H1 (cell line): ENCODE measurements at regions not wholly inside any gene's neighbourhood (a gene's known extent, or its start where the extent isn't known, plus 50 kb on each side); places are given as distances from the start of the nearest gene placed in this dataset.

Source experiments
- CTCF ChIA-PET: fragments of 300-600 bp; sonication (Branson Sonifier 250); formaldehyde crosslinking; loops from one replicate; lab custom pipeline; 2021; ENCODE audit not compliant: partially characterized antibody; lab: Charles Lee
- POLR2A ChIA-PET: fragments of 300-600 bp; sonication (Branson Sonifier 250); formaldehyde crosslinking; loops from one replicate; lab custom pipeline; 2021; ENCODE audit warnings: inconsistent platforms; ENCODE audit not compliant: partially characterized antibody; lab: Charles Lee
- DNase-seq, 2 experiments: peaks; one replicate each; pipeline versions ENCODE4 v3.0.0 to v3.0.0-alpha.2; 2010 to 2022; ENCODE audit warnings: low spot score in 2 of 2, low read depth in 1 of 2, mixed read lengths in 1 of 2
- FAIRE-seq: peaks from 2 replicates; lab custom pipeline; 2011; peaks lifted over from hg19 to GRCh38; lab: Jason Lieb, UNC
- H2AFZ ChIP-seq: 2 replicates; pipeline ENCODE4 v1.8.1; 2012; ENCODE audit warnings: low read length, inconsistent platforms
- H2AK5ac ChIP-seq: 2 replicates; pipeline ENCODE4 v1.6.1; 2013; ENCODE audit warnings: low read depth, low read length
- H2BK120ac ChIP-seq: replicated peaks from 2 replicates; pipeline ENCODE3; 2013; ENCODE audit warnings: low read depth, low read length, inconsistent platforms
- H2BK12ac ChIP-seq: 2 replicates; pipeline ENCODE4 v1.6.1; 2013; ENCODE audit warnings: low read depth, low read length
- H2BK15ac ChIP-seq: 2 replicates; pipeline ENCODE4 v1.6.1; 2013; ENCODE audit warnings: low read length
- H2BK20ac ChIP-seq: 2 replicates; pipeline ENCODE4 v1.6.1; 2013; ENCODE audit warnings: low read length
- H2BK5ac ChIP-seq: 2 replicates; pipeline ENCODE4 v1.6.1; 2013; ENCODE audit warnings: low read depth, low read length
- H3K14ac ChIP-seq: 2 replicates; pipeline ENCODE4 v1.6.1; 2013; ENCODE audit warnings: inconsistent platforms; ENCODE audit not compliant: insufficient read length
- H3K18ac ChIP-seq: 2 replicates; pipeline ENCODE4 v1.6.1; 2013; ENCODE audit warnings: low read length; ENCODE audit errors: extremely low read depth
- H3K23ac ChIP-seq: 2 replicates; pipeline ENCODE4 v1.6.1; 2013; ENCODE audit warnings: inconsistent platforms; ENCODE audit not compliant: insufficient read length
- H3K23me2 ChIP-seq: 2 replicates; pipeline ENCODE4 v1.6.1; 2013; ENCODE audit warnings: low read depth, low read length
- H3K27ac ChIP-seq: 2 replicates; pipeline ENCODE4 v1.6.1; 2011; ENCODE audit warnings: low read depth, low read length, inconsistent platforms
- H3K27me3 ChIP-seq, 4 experiments: replicated peaks in 1 of 4; 1 replicate in 1 of 4; 2 replicates in 3 of 4; pipeline versions ENCODE4 v1.6.1 to v1.8.1; 2011 to 2013; ENCODE audit warnings: low read length in 3 of 4, mild to moderate bottlenecking in 3 of 4, inconsistent platforms in 2 of 4, mixed read lengths in 2 of 4, moderate library complexity in 1 of 4; ENCODE audit not compliant: control insufficient read depth in 3 of 4, insufficient read depth in 3 of 4; ENCODE audit errors: extremely low read depth in 1 of 4
- H3K36me3 ChIP-seq, 4 experiments: 2 replicates each; pipeline versions ENCODE4 v1.6.1 to v1.8.1; 2011 to 2013; ENCODE audit warnings: mild to moderate bottlenecking in 4 of 4, low read length in 3 of 4, moderate library complexity in 2 of 4, control low read depth in 1 of 4, inconsistent platforms in 1 of 4; ENCODE audit not compliant: insufficient read depth in 4 of 4, control insufficient read depth in 2 of 4
- H3K4ac ChIP-seq: replicated peaks from 2 replicates; pipeline ENCODE3; 2013; ENCODE audit warnings: low read length, low read depth, mixed read lengths, inconsistent platforms; ENCODE audit not compliant: insufficient read length
- H3K4me1 ChIP-seq, 4 experiments: replicated peaks in 1 of 4; 1 replicate in 1 of 4; 2 replicates in 3 of 4; pipeline versions ENCODE4 v1.6.1 to v1.8.1; 2011 to 2013; ENCODE audit warnings: low read length in 3 of 4, inconsistent platforms in 2 of 4, mixed read lengths in 1 of 4; ENCODE audit not compliant: insufficient read depth in 4 of 4, control insufficient read depth in 3 of 4
- H3K4me2 ChIP-seq, 2 experiments: 2 replicates each; pipeline versions ENCODE4 v1.6.1 to v1.8.1; 2011 to 2013; ENCODE audit warnings: low read depth in 2 of 2, low read length in 2 of 2, control low read depth in 1 of 2, inconsistent platforms in 1 of 2, mild to moderate bottlenecking in 1 of 2; ENCODE audit not compliant: insufficient read depth in 1 of 2
- H3K4me3 ChIP-seq, 4 experiments: fragments of 200-600, 300-600 bp in 1 of 4; sonication (generic), shearing (Covaris generic), sonication (Bioruptor Twin) in 1 of 4; 2 replicates each; pipeline versions ENCODE4 v1.5.1 to v1.8.1; 2011 to 2016; ENCODE audit warnings: low read length in 4 of 4, low read depth in 3 of 4, control low read depth in 2 of 4, inconsistent platforms in 2 of 4, mild to moderate bottlenecking in 2 of 4, mixed read lengths in 1 of 4, moderate library complexity in 1 of 4; ENCODE audit not compliant: insufficient read depth in 2 of 4; ENCODE audit errors: extremely low read depth in 1 of 4
- H3K56ac ChIP-seq: replicated peaks from 2 replicates; pipeline ENCODE3; 2013; ENCODE audit warnings: low read depth, mild to moderate bottlenecking, mixed read lengths, low read length, inconsistent platforms; ENCODE audit not compliant: insufficient read length
- H3K79me1 ChIP-seq: 2 replicates; pipeline ENCODE4 v1.6.1; 2013; ENCODE audit warnings: low read depth, low read length, control low read depth
- H3K79me2 ChIP-seq, 2 experiments: 2 replicates each; pipeline versions ENCODE4 v1.6.1 to v1.8.1; 2012 to 2013; ENCODE audit warnings: low read length in 2 of 2, mild to moderate bottlenecking in 2 of 2, inconsistent platforms in 1 of 2; ENCODE audit not compliant: insufficient read depth in 2 of 2, control insufficient read depth in 1 of 2
- H3K9ac ChIP-seq, 4 experiments: replicated peaks in 1 of 4; 1 replicate in 1 of 4; 2 replicates in 3 of 4; pipeline versions ENCODE4 v1.6.1 to v1.8.1; 2011 to 2013; ENCODE audit warnings: low read depth in 3 of 4, low read length in 3 of 4, control low read depth in 2 of 4, mild to moderate bottlenecking in 2 of 4, moderate library complexity in 2 of 4, inconsistent platforms in 1 of 4; ENCODE audit errors: extremely low read depth in 1 of 4
- H3K9me3 ChIP-seq, 2 experiments: 2 replicates each; pipeline versions ENCODE4 v1.6.1 to v1.8.1; 2012 to 2013; ENCODE audit warnings: mild to moderate bottlenecking in 2 of 2, moderate library complexity in 2 of 2, control low read depth in 1 of 2, inconsistent platforms in 1 of 2, low read depth in 1 of 2, low read length in 1 of 2, mixed read lengths in 1 of 2; ENCODE audit not compliant: insufficient read depth in 2 of 2
- H4K20me1 ChIP-seq, 2 experiments: replicated peaks in 1 of 2; 2 replicates each; pipeline versions ENCODE3 to v1.8.1; 2011 to 2013; ENCODE audit warnings: inconsistent platforms in 2 of 2, low read length in 2 of 2, mild to moderate bottlenecking in 1 of 2; ENCODE audit not compliant: insufficient read depth in 2 of 2, control insufficient read depth in 1 of 2
- H4K5ac ChIP-seq: 2 replicates; pipeline ENCODE4 v1.6.1; 2013; ENCODE audit warnings: low read length, low read depth, mixed read lengths, inconsistent platforms; ENCODE audit not compliant: insufficient read length
- H4K8ac ChIP-seq: 2 replicates; pipeline ENCODE4 v1.8.0; 2013; ENCODE audit warnings: mild to moderate bottlenecking, moderate library complexity, low read length, inconsistent platforms; ENCODE audit not compliant: insufficient read depth; ENCODE audit errors: extremely low read depth
- H4K91ac ChIP-seq: replicated peaks from 2 replicates; pipeline ENCODE3; 2013; ENCODE audit warnings: low read length, mixed read lengths, inconsistent platforms; ENCODE audit not compliant: insufficient read length
- CBX5 ChIP-seq: fragments of 300-800, 300-1000 bp; sonication (generic); IDR thresholded peaks from 2 replicates; pipeline ENCODE4 v1.7.1; 2016; ENCODE audit warnings: antibody characterized with exemption, low read length, low read depth
- CBX8 ChIP-seq: fragments of 300-800, 300-1000 bp; sonication (generic); IDR thresholded peaks from 2 replicates; pipeline ENCODE4 v1.7.1; 2016; ENCODE audit warnings: low read depth, low read length, borderline replicate concordance
- CHD1 ChIP-seq: IDR thresholded peaks from 2 replicates; pipeline ENCODE4 v1.6.1; 2012; ENCODE audit warnings: low read depth, low read length, improper control_type of control experiment
- EP300 ChIP-seq, 2 experiments: IDR thresholded peaks; 1 replicate in 1 of 2; 2 replicates in 1 of 2; pipeline ENCODE4 v1.6.1; 2011 to 2012; ENCODE audit warnings: low read depth in 2 of 2, low read length in 2 of 2, mild to moderate bottlenecking in 2 of 2, borderline replicate concordance in 1 of 2, inconsistent platforms in 1 of 2, moderate library complexity in 1 of 2
- EZH2 ChIP-seq: fragments of 200-600 bp; sonication (generic); IDR thresholded peaks from 2 replicates; pipeline ENCODE4 v1.7.1; 2012; ENCODE audit warnings: low read depth, mild to moderate bottlenecking, moderate library complexity, low read length, inconsistent platforms; ENCODE audit not compliant: severe bottlenecking
- HDAC6 ChIP-seq: IDR thresholded peaks from one replicate; pipeline ENCODE4 v1.7.1; 2012; ENCODE audit warnings: low read depth, mild to moderate bottlenecking, inconsistent platforms, low read length, moderate library complexity
- KDM1A ChIP-seq: fragments of 200-600, 300-600 bp; sonication (generic); IDR thresholded peaks from 2 replicates; pipeline ENCODE4 v1.7.1; 2016; ENCODE audit warnings: mild to moderate bottlenecking, low read length, borderline replicate concordance
- MAFK ChIP-seq: IDR thresholded peaks from 2 replicates; pipeline ENCODE4 v1.6.1; 2012; ENCODE audit warnings: low read depth, mild to moderate bottlenecking, improper control_type of control experiment, low read length
- NANOG ChIP-seq: IDR thresholded peaks from 2 replicates; pipeline ENCODE4 v1.6.1; 2011; ENCODE audit warnings: low read length, low read depth, mild to moderate bottlenecking, inconsistent platforms; ENCODE audit not compliant: insufficient read depth, poor library complexity, severe bottlenecking
- PHF8 ChIP-seq: fragments of 200-600 bp; sonication (generic); conservative IDR thresholded peaks from 2 replicates; pipeline ENCODE4 v1.7.1; 2012; ENCODE audit warnings: low read depth, mild to moderate bottlenecking, inconsistent platforms, low read length, moderate library complexity
- POU5F1 ChIP-seq: IDR thresholded peaks from 2 replicates; pipeline ENCODE4 v1.6.1; 2011; ENCODE audit warnings: low read depth, mild to moderate bottlenecking, low read length, moderate library complexity
- RXRA ChIP-seq: IDR thresholded peaks from 2 replicates; pipeline ENCODE4 v1.6.1; 2011; ENCODE audit warnings: low read depth, mild to moderate bottlenecking, low read length, moderate library complexity; ENCODE audit not compliant: insufficient read depth
- SIN3A ChIP-seq, 2 experiments: IDR thresholded peaks in 1 of 2; conservative IDR thresholded peaks in 1 of 2; 2 replicates each; pipeline ENCODE4 v1.6.1; 2011 to 2012; ENCODE audit warnings: low read length in 2 of 2, improper control_type of control experiment in 1 of 2, low read depth in 1 of 2, mild to moderate bottlenecking in 1 of 2
- SRF ChIP-seq: IDR thresholded peaks from 2 replicates; pipeline ENCODE4 v1.6.1; 2011; ENCODE audit warnings: mild to moderate bottlenecking, low read depth, low read length, moderate library complexity
- TF ChIP-seq, protein P1 (sequence below): IDR thresholded peaks from 2 replicates; pipeline ENCODE4 v1.6.1; 2011; ENCODE audit warnings: low read length, improper control_type of control experiment

GRCh38 chr11:105226091-105226490 lies 86.5 kb upstream of the CARD18 start:
- Histone ChIP-seq H3K4me3 (no peak overlapping the region), H3K9ac (no peak overlapping the region), H3K18ac (no peak overlapping the region), H2BK5ac (no peak overlapping the region), H3K79me2 (no peaks in the 10 kb centered on the region), H2BK20ac (no peak overlapping the region), H2AFZ (no peak overlapping the region), H3K4ac (no peak overlapping the region), H4K5ac (no peak overlapping the region), H3K56ac (no peak overlapping the region), H4K8ac (no peak overlapping the region), H2AK5ac (no peak overlapping the region), H3K23me2 (no peaks in the 10 kb centered on the region), H3K36me3 (no peaks in the 10 kb centered on the region), H4K91ac (no peak overlapping the region), H3K23ac (no peak overlapping the region), H3K4me1 (no peaks in the 10 kb centered on the region), H3K14ac (no peak overlapping the region), H3K9me3 (no peaks in the 10 kb centered on the region), H3K27ac (no peak overlapping the region), H4K20me1 (no peaks in the 10 kb centered on the region), H3K27me3 (no peaks in the 10 kb centered on the region), H2BK15ac (no peak overlapping the region), H2BK12ac (no peak overlapping the region), H3K4me2 (no peak overlapping the region), H3K79me1 (no peaks in the 10 kb centered on the region), H2BK120ac (no peak overlapping the region)
- no peak for DNase-seq
- FAIRE-seq = no peak
- CTCF ChIA-PET = no interaction called here
- POLR2A ChIA-PET = no interaction called here
- TF ChIP-seq CBX5 (no peak), EZH2 (no peak), RXRA (no peak), HDAC6 (no peak), EP300 (IDR thresholded peaks at IDR 0.05; ENCODE audit: borderline replicate concordance in 1 of 2, low read depth in 2 of 2, low read length in 2 of 2) (no peak), NANOG (no peak), PHF8 (no peak), SIN3A (conservative IDR thresholded peaks at IDR 0.05 in 1 of 2, IDR thresholded peaks at IDR 0.05 in 1 of 2; ENCODE audit: low read depth in 1 of 2, low read length in 2 of 2) (no peak), KDM1A (no peak), CBX8 (no peak), MAFK (no peak), SRF (no peak), CHD1 (no peak), POU5F1 (no peak)
- TF ChIP-seq, protein P1, sequence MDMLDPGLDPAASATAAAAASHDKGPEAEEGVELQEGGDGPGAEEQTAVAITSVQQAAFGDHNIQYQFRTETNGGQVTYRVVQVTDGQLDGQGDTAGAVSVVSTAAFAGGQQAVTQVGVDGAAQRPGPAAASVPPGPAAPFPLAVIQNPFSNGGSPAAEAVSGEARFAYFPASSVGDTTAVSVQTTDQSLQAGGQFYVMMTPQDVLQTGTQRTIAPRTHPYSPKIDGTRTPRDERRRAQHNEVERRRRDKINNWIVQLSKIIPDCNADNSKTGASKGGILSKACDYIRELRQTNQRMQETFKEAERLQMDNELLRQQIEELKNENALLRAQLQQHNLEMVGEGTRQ = no peak
